Hepatocyte (in vitro differentiated cells): ENCODE measurements at regions not wholly inside any gene's neighbourhood (a gene's known extent, or its start where the extent isn't known, plus 50 kb on each side); places are given as distances from the start of the nearest gene placed in this dataset.

Source experiments
- CTCF ChIP-seq: fragments of 200-600 bp; sonication (generic); IDR thresholded peaks from 2 replicates; pipeline ENCODE4 v1.5.1; 2016; ENCODE audit warnings: antibody characterized with exemption, mild to moderate bottlenecking; ENCODE audit not compliant: poor library complexity
- EZH2 ChIP-seq: fragments of 200-600 bp; sonication (generic); IDR thresholded peaks from 2 replicates; pipeline ENCODE4 v1.6.1; 2016; ENCODE audit warnings: antibody characterized with exemption, mild to moderate bottlenecking, borderline replicate concordance

- TF ChIP-seq CTCF (no peak), EZH2 (no peak)
Measured at GRCh38 chr5:27437594-27438200, 399.3 kb upstream of the CDH9 start.
